ENCODE measurements at regions not wholly inside any gene's neighbourhood (a gene's known extent, or its start where the extent isn't known, plus 50 kb on each side); places are given as distances from the start of the nearest gene placed in this dataset.

DNA sequence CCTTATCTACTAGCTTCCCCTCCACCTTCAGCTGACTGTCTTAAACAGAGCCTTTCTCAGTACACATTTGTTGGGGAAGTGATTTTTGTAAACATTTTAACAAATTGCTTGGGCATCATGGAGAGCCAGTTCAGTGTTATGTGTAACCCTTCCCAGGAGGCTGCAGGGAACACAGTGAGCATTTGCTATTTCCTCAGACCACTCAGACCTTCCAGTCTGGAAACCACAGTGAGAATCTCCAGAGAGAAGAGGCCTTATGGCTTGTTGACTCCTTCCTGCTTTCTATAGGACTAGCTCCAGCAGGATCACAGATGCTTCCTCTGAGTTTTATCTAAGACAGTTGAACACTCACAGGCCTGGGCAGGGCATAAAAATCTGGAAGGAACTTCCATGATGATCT, 409.8 kb upstream of the NPVF start:
- H3K4me1 Mint-ChIP-seq (ENCODE audit: low read depth, unreplicated experiment) = peaks cover 6% of the 10 kb centered on the region
- no peak overlapping the region for H3K4me3 Mint-ChIP-seq (ENCODE audit: unreplicated experiment)
- H3K27ac Mint-ChIP-seq (ENCODE audit: unreplicated experiment) = no peak overlapping the region
- DNase-seq = no peak
- no peaks in the 10 kb centered on the region for H3K36me3 Mint-ChIP-seq (ENCODE audit: unreplicated experiment)
- H3K9me3 Mint-ChIP-seq (ENCODE audit: unreplicated experiment) = no peaks in the 10 kb centered on the region
- no peaks in the 10 kb centered on the region for H3K27me3 Mint-ChIP-seq (ENCODE audit: unreplicated experiment)
- TF ChIP-seq, protein P1, sequence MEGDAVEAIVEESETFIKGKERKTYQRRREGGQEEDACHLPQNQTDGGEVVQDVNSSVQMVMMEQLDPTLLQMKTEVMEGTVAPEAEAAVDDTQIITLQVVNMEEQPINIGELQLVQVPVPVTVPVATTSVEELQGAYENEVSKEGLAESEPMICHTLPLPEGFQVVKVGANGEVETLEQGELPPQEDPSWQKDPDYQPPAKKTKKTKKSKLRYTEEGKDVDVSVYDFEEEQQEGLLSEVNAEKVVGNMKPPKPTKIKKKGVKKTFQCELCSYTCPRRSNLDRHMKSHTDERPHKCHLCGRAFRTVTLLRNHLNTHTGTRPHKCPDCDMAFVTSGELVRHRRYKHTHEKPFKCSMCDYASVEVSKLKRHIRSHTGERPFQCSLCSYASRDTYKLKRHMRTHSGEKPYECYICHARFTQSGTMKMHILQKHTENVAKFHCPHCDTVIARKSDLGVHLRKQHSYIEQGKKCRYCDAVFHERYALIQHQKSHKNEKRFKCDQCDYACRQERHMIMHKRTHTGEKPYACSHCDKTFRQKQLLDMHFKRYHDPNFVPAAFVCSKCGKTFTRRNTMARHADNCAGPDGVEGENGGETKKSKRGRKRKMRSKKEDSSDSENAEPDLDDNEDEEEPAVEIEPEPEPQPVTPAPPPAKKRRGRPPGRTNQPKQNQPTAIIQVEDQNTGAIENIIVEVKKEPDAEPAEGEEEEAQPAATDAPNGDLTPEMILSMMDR (IDR thresholded peaks at IDR 0.05; ENCODE audit: partially characterized antibody, unreplicated experiment) = no peak

DNA sequence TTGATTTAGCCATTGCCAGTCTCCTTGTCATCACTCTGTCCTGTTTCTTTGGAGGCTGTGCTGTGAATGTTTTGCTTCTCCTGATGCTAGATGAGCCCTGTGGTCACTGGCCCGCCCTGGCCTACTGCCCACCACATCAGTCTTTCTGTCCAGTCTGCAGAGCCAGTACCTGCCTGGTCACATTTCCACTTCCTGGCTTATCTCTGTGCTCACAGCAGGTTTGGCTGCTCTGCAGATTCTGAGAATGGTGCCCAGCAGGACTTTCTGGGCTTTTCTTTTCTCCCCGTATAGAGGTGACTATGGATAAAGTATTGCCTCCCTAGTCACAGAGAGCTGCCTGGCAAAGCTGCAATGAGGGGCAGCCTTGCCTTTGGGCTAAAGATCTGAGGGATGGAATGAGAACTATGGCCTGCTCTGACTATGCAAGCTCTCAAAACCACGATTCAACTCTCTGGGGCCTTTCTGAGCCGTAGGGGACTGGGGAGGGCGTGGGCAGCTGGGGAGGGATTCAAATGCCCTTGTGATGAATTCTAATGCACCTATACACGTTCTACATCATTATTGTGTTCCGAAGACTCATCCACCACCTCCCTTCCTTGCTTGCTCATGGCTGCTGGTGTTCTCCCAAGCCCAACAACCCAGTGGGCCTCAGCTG, 410.4 kb upstream of the NPVF start:
- Mint-ChIP-seq H3K27ac (ENCODE audit: unreplicated experiment) (no peak overlapping the region), H3K36me3 (ENCODE audit: unreplicated experiment) (no peaks in the 10 kb centered on the region), H3K4me1 (ENCODE audit: low read depth, unreplicated experiment) (peaks cover 5% of the 10 kb centered on the region), H3K4me3 (ENCODE audit: unreplicated experiment) (no peak overlapping the region), H3K27me3 (ENCODE audit: unreplicated experiment) (no peaks in the 10 kb centered on the region), H3K9me3 (ENCODE audit: unreplicated experiment) (no peaks in the 10 kb centered on the region)
- no peak for DNase-seq
- TF ChIP-seq, protein P1 (IDR thresholded peaks at IDR 0.05; ENCODE audit: partially characterized antibody, unreplicated experiment) = no peak

DNA sequence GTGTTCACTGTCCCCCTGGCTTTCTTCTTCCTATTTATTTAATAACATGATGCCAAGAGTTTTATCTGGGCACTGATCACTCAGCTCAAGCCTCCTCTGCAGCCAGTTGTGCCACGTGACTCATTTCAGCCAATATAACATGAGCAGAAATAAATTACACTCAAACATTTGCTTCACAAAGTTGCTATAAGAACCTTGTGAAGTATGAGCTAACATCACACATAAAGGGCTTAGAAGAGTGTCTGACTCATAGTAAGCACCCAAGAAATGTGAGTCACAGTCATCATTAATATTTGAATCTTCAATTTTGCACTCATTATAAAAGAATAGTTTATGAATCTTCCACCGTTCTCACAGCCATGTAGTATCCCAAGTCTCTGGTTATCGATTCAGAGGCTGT, 414.6 kb upstream of the NPVF start:
- peaks cover 4% of the 10 kb centered on the region for H3K4me1 Mint-ChIP-seq (ENCODE audit: low read depth, unreplicated experiment)
- no peak overlapping the region for H3K4me3 Mint-ChIP-seq (ENCODE audit: unreplicated experiment)
- no peak overlapping the region for H3K27ac Mint-ChIP-seq (ENCODE audit: unreplicated experiment)
- no peaks in the 10 kb centered on the region for H3K27me3 Mint-ChIP-seq (ENCODE audit: unreplicated experiment)
- DNase-seq = no peak
- H3K36me3 Mint-ChIP-seq (ENCODE audit: unreplicated experiment) = no peaks in the 10 kb centered on the region
- TF ChIP-seq, protein P1 (IDR thresholded peaks at IDR 0.05; ENCODE audit: partially characterized antibody, unreplicated experiment) = no peak
- H3K9me3 Mint-ChIP-seq (ENCODE audit: unreplicated experiment) = no peaks in the 10 kb centered on the region

DNA sequence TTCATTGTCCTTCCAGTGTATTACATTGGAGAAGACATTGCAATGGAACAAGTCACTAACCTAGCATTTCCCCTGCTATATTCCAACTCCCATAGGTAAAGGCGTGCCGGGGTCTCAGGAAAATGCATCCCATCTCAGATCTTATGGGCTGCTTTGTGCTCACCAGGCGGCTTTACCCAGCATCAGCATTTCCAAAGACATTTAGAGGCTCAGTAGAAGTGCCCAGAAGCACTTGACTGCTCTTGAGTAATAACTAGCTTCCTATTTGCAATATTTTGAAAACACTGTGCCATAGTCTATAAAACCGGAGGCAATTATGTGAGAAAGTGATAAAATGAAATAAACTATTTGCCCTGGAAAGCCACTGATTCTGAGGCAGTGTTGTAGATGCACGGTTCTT, 415.0 kb upstream of the NPVF start:
- Mint-ChIP-seq H3K9me3 (ENCODE audit: unreplicated experiment) (no peaks in the 10 kb centered on the region), H3K27me3 (ENCODE audit: unreplicated experiment) (no peaks in the 10 kb centered on the region), H3K27ac (ENCODE audit: unreplicated experiment) (no peak overlapping the region), H3K36me3 (ENCODE audit: unreplicated experiment) (no peaks in the 10 kb centered on the region), H3K4me1 (ENCODE audit: low read depth, unreplicated experiment) (peaks cover 2% of the 10 kb centered on the region), H3K4me3 (ENCODE audit: unreplicated experiment) (no peak overlapping the region)
- TF ChIP-seq, protein P1 (IDR thresholded peaks at IDR 0.05; ENCODE audit: partially characterized antibody, unreplicated experiment) = no peak
- no peak for DNase-seq

DNA sequence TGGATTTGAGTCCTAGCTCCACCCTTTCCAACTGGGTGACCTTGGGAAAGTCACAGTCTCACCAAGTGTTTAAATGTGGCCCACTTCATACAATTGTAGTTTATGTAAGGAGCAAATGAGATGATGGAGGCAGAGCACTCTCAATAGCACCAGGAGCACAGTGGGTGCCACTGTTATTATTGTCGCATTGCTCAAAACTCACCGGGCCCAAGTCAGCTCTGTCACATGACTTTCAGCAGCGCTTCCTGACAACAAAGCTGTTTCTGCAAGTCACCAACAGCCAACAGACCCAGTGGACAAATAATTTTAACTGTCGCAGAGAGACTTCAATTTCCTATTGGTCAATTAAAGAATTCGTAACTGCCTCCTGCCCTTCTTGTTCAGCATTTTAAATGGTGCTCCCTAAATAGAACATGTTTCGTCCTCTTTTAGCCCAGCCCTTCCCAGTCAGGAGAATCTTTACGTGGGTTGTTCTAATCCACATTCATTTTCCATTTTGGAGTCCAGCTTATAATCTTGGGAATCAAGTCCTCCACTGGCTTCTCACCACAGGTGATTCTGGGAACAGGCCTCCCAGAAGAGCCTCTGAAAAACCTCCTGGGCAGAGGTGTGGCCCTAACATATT, 415.6 kb upstream of the NPVF start:
- TF ChIP-seq, protein P1 (IDR thresholded peaks at IDR 0.05; ENCODE audit: partially characterized antibody, unreplicated experiment) = no peak
- H3K27me3 Mint-ChIP-seq (ENCODE audit: unreplicated experiment) = no peaks in the 10 kb centered on the region
- H3K36me3 Mint-ChIP-seq (ENCODE audit: unreplicated experiment) = no peaks in the 10 kb centered on the region
- no peaks in the 10 kb centered on the region for H3K9me3 Mint-ChIP-seq (ENCODE audit: unreplicated experiment)
- H3K27ac Mint-ChIP-seq (ENCODE audit: unreplicated experiment) = no peak overlapping the region
- DNase-seq = no peak
- H3K4me3 Mint-ChIP-seq (ENCODE audit: unreplicated experiment) = no peak overlapping the region
- H3K4me1 Mint-ChIP-seq (ENCODE audit: low read depth, unreplicated experiment) = no peaks in the 10 kb centered on the region

All from glutamatergic neuron (in vitro differentiated cells).